Glutamatergic neuron (in vitro differentiated cells): ENCODE measurements at regions not wholly inside any gene's neighbourhood (a gene's known extent, or its start where the extent isn't known, plus 50 kb on each side); places are given as distances from the start of the nearest gene placed in this dataset.

Experiments
- DNase-seq: peaks from one replicate; pipeline ENCODE4 v3.0.0; 2022
- H3K27ac Mint-ChIP-seq: one replicate; pipeline ENCODE4 v1.8.0; 2020; ENCODE audit warnings: mild to moderate bottlenecking, mixed read lengths, inconsistent platforms; ENCODE audit not compliant: unreplicated experiment
- H3K27me3 Mint-ChIP-seq: one replicate; pipeline ENCODE4 v1.8.0; 2020; ENCODE audit warnings: mild to moderate bottlenecking, moderate library complexity, mixed read lengths, inconsistent platforms; ENCODE audit not compliant: unreplicated experiment
- H3K36me3 Mint-ChIP-seq: one replicate; pipeline ENCODE4 v1.8.0; 2020; ENCODE audit warnings: mild to moderate bottlenecking, mixed read lengths, inconsistent platforms; ENCODE audit not compliant: unreplicated experiment
- H3K4me1 Mint-ChIP-seq: one replicate; pipeline ENCODE4 v1.8.0; 2020; ENCODE audit warnings: mild to moderate bottlenecking, low read depth, mixed read lengths, inconsistent platforms; ENCODE audit not compliant: unreplicated experiment
- H3K4me3 Mint-ChIP-seq: one replicate; pipeline ENCODE4 v1.8.0; 2020; ENCODE audit warnings: mild to moderate bottlenecking, mixed read lengths, inconsistent platforms; ENCODE audit not compliant: unreplicated experiment
- H3K9me3 Mint-ChIP-seq: one replicate; pipeline ENCODE4 v1.8.0; 2020; ENCODE audit warnings: mild to moderate bottlenecking, moderate library complexity, mixed read lengths, inconsistent platforms; ENCODE audit not compliant: unreplicated experiment
- TF ChIP-seq, protein P1 (sequence below): fragments of 200-600 bp; sonication (generic); IDR thresholded peaks from one replicate; pipeline ENCODE4 v1.5.0; 2021; ENCODE audit not compliant: partially characterized antibody, unreplicated experiment

DNA sequence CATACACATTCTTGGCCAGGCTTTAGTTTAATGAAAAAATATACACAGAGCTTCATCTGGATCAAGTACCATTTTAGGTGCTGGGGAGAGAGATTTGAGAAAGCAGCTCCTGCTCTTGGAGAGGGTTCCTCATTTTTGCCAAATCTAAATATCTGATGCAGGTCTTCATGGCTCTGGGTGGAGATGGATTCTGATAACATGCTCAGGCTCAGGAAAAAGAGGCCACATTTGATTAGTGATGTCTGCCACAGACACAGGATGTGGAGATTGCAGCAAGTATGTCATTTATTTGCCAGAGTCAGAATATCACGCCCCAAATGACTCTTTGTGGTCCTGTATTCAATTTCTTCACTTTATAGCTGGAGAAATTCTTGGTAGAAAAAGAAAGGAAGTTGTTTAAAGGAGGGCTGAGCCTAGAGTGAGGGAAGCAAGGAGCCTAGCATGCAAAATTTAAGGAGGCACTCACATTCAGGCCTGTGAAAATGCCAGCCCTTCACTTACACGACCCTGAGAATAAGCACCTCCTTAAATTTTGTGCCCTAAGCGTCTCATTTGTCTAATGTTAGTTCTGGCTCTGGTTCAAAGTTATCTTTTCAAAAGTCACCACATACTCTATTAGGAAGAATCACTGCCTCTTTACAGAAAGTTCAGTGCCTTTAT, 492.9 kb upstream of the TBX3 start:
- TF ChIP-seq, protein P1, sequence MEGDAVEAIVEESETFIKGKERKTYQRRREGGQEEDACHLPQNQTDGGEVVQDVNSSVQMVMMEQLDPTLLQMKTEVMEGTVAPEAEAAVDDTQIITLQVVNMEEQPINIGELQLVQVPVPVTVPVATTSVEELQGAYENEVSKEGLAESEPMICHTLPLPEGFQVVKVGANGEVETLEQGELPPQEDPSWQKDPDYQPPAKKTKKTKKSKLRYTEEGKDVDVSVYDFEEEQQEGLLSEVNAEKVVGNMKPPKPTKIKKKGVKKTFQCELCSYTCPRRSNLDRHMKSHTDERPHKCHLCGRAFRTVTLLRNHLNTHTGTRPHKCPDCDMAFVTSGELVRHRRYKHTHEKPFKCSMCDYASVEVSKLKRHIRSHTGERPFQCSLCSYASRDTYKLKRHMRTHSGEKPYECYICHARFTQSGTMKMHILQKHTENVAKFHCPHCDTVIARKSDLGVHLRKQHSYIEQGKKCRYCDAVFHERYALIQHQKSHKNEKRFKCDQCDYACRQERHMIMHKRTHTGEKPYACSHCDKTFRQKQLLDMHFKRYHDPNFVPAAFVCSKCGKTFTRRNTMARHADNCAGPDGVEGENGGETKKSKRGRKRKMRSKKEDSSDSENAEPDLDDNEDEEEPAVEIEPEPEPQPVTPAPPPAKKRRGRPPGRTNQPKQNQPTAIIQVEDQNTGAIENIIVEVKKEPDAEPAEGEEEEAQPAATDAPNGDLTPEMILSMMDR = no peak
- no peaks in the 10 kb centered on the region for H3K4me1 Mint-ChIP-seq
- no peaks in the 10 kb centered on the region for H3K36me3 Mint-ChIP-seq
- H3K27me3 Mint-ChIP-seq = no peaks in the 10 kb centered on the region
- no peak for DNase-seq
- no peak overlapping the region for H3K27ac Mint-ChIP-seq
- H3K9me3 Mint-ChIP-seq = no peaks in the 10 kb centered on the region
- H3K4me3 Mint-ChIP-seq = no peak overlapping the region

- no peaks in the 10 kb centered on the region for H3K36me3 Mint-ChIP-seq
- TF ChIP-seq, protein P1 = no peak
- H3K4me1 Mint-ChIP-seq = no peaks in the 10 kb centered on the region
- H3K4me3 Mint-ChIP-seq = no peak overlapping the region
- no peak overlapping the region for H3K27ac Mint-ChIP-seq
- no peaks in the 10 kb centered on the region for H3K27me3 Mint-ChIP-seq
- H3K9me3 Mint-ChIP-seq = no peaks in the 10 kb centered on the region
- DNase-seq = no peak
Observed at GRCh38 chr12:115174920-115175319, 490.9 kb upstream of the TBX3 start.

GRCh38 chr12:115172521-115172920, 488.5 kb upstream of the TBX3 start:
- Mint-ChIP-seq H3K4me3 (no peak overlapping the region), H3K9me3 (no peaks in the 10 kb centered on the region), H3K4me1 (no peaks in the 10 kb centered on the region), H3K27me3 (no peaks in the 10 kb centered on the region), H3K27ac (no peak overlapping the region), H3K36me3 (no peaks in the 10 kb centered on the region)
- no peak for DNase-seq
- TF ChIP-seq, protein P1 = no peak

DNA sequence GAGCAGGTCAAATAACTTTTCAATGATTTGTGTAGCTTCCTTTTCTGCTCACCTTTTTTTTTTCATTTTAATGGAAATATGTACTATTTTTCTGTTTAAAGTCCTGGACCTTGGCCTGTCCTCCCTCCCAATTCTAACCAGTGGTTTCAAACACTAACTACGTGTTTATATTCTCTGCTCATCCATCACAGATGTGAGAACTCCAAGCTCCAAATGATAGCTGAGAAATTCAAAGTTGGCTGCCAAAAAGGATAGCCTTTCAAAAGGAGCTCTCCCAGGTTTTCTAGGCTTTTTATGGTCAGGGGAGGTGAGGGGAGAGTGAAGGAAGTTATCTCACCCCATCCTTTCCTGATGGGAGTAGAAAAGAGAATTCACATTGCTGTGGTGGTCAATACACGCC, 486.0 kb upstream of the TBX3 start:
- Mint-ChIP-seq H3K27me3 (no peaks in the 10 kb centered on the region), H3K36me3 (no peaks in the 10 kb centered on the region), H3K4me3 (no peak overlapping the region), H3K9me3 (no peaks in the 10 kb centered on the region), H3K4me1 (no peaks in the 10 kb centered on the region), H3K27ac (no peak overlapping the region)
- DNase-seq = no peak
- TF ChIP-seq, protein P1 = no peak

DNA sequence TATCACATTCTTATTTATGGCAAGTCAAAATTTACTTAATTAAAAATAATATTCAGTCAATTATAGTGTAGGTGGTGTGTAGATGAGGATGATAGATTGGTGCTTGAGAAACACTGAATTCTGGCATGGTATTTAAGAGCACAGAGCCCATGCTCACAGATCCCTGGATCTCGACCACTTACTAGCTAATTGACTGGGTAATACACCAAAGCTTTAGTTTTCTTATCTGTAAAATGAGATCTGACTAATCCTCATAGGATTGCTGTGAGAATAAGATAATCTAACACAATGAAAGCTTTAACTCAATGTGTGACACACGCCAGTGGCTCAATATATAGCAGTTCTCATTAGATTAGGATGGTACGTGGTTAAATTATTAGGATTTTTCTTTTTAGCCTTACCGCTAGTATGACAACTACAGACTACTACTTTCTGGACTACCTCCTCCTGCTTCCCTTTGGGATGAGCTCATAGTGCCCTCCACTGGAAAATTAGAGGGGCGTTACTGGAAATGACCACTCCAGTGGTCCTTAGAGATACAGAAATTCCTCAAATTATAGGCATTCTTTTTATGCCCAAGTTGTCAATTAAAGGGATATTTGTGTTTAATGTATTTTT, 482.8 kb upstream of the TBX3 start:
- Mint-ChIP-seq H3K27me3 (no peaks in the 10 kb centered on the region), H3K4me3 (no peak overlapping the region), H3K9me3 (no peaks in the 10 kb centered on the region), H3K36me3 (no peaks in the 10 kb centered on the region), H3K27ac (no peak overlapping the region), H3K4me1 (no peaks in the 10 kb centered on the region)
- DNase-seq = no peak
- TF ChIP-seq, protein P1 = no peak
